DMS79 treated with DMSO at 0.1 percent for 48 hours (cell line): ENCODE measurements at regions not wholly inside any gene's neighbourhood (a gene's known extent, or its start where the extent isn't known, plus 50 kb on each side); places are given as distances from the start of the nearest gene placed in this dataset.
A peak's percentile ranks its signal among the peaks of the same experiment; 100 is the strongest.
"Not testable (repeated sequence)": the region's sequence is repeated elsewhere in the genome, so short reads cannot be mapped to it uniquely, and the experiment has no call there.

Experiments
- DNase-seq: peaks from one replicate; lab custom pipeline; 2025; lab: John Stamatoyannopoulos, UW

DNA sequence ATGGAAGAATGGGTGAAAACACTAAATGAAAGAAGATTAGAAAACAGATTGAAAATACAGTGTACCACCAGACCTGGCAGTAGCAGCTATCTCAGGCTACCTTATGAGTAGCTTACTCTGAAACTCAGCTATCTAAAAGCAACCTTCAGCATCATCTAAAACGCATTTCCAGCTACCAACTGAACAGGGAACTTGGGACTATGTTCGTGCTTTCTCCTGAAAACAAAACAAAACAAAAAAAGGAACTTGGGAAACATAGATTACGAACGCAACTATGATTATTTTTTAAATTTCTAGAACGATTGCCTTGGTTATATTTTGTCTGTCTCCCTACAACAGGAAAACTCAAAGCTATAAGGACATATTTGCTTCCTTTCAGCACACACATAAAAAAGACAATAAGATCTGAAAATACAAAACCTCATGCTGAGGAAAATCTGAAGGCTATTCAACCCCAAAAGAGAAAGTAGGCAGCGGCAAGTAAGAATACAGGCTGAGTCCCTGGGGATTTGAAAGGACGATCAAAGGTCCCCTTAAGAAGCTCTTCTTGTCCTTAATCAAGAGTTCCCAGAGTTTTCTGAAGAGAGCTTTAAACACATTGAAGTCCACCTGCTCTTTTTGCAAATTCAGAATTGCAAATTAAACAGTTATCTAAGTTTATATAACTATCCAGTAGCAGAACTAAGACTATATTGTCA is 53.4 kb downstream of the OR2K2 start:
- DNase-seq, result no peak

DNA sequence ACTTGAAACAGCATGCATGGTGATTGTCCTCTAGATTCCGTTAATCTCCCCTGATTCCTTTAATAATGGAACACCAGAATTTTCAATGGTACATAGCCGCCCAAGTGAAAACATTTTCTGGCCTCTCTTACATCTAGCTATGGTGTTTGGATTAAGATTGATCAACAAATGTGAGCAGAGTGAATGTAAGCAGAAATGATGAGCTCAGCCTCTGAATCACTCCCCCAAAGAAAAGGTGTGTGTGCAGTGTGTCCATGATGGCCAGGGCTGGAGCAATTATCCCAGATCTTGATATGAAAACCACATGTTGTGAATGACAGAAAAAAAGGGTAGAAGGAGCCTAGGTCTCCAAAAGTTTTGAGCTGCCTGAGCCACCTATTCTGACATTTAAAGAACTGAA is 55.3 kb downstream of the OR2K2 start:
- no peak for DNase-seq

GRCh38 chr9:111272581-111272980 is 57.4 kb downstream of the OR2K2 start:
- DNase-seq, result peak; percentile 74

GRCh38 chr9:111271481-111272080 is 58.4 kb downstream of the OR2K2 start:
- DNase-seq, result no peak

DNA sequence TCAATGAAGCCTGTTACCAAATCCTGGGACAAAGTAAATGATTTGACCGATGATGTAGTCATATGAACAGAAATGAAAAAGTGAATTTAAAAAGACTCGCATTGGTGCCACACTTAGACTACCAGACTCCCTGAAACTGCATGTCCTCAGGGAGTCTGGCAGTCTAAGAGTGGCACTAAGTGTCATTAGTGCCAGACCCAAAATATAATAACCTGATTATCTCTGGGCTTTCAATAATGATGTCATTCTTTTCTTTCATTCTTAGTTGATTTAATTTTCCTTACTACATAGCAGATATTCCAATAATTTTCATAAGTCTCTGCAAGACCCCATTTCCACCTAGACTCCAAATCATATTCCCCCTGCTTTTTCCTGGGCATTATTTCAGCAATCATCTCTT is 59.0 kb downstream of the OR2K2 start:
- no peak for DNase-seq

GRCh38 chr9:111266024-111266423 is 64.0 kb downstream of the OR2K2 start:
- not testable (repeated sequence) for DNase-seq

DNA sequence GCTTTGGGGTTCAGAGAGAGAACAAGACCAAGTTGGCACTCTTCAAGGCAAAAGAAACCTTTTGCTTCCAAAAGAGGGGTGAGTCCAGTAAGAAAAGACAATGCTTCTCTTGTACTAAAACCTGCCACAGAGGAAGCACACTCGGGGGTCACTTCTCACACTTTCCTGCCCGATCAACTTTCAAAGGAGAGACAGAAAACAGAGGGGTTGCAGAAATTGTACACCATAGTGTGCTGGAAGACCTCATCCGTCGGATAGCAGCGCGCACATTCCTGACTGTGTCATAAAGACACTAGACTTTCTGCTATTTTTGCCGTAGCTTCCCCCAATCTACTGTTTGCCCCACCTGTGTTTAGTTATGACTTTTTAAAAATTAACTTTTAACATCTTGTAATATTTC is 66.9 kb downstream of the OR2K2 start:
- DNase-seq, result no peak

DNA sequence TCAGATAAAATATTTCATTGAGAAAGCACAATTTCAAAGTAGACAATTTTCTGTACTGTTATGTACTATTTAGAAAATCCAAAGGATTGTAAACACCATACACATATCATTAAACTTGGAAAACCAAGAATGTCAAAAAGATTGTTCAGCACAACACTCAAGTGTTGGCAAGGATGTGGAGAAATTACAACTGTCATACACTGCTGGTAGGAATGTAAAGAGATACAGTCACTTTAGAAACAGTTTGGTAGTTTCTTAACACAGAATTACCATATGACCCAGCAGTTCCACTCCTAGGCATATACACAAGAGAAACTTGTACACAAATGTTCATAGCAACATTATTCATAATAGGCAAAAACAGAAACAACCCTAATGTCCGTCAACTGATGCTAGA is 71.2 kb downstream of the OR2K2 start:
- DNase-seq, result no peak

- no peak for DNase-seq
These were observed 71.7 kb downstream of the OR2K2 start for GRCh38 chr9:111258209-111258874.

DNA sequence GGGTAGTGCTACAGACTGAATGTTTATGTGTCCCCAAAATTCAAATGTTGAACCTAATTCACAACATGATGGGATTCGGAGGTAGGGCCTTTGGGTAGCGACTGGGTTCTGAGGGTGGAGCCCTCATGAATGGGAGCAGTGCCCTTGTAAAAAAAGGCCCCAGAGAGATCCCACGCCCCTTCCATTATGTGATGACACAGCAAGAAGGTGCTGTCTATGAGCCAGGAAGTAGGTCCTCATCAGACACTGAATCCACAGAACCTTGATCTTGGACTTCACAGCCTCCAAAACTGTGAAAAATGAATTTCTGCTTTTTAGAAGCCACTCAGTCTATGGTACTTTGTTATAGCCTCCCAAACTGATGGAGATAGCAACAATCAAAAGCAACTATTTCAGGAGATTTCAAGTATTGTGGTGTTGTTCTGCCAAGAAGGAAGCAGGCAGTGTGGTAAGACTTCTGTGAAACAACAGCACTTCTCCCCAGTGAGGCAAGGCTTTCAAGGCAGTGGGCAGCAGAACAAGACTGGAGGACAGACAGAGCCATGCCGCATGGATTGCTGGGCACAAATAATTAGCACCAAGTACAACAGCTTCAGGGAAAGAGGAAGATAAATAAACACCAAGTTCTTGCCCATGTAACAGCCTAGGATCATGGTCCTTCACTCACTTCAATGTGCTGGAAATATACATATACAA is 76.1 kb downstream of the OR2K2 start:
- no peak for DNase-seq

- no peak for DNase-seq
These were observed 78.9 kb downstream of the OR2K2 start for GRCh38 chr9:111250875-111251842.

GRCh38 chr9:111237447-111237846 is 92.6 kb downstream of the OR2K2 start:
- DNase-seq, result no peak

- DNase-seq, result no peak
These were observed 93.7 kb downstream of the OR2K2 start for GRCh38 chr9:111236332-111236731.

DNA sequence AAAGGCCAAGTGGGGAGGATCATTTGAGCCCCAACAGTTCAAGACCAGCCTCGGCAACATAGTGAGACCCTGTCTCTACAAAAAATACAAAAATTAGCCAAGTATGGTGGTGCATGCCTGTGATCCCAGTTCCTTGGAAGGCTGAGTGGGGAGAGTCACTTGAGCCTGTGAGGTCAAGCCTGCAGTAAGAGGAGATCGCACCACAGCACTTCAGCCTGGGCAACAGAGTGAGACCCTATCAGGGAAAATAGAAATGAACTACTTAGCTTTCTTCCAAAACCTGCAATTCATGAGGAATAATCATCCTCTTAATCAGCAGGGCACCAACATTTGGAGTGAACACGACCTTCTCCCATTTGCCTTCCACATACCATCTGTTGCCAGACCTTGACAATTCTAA is 96.1 kb downstream of the OR2K2 start:
- no peak for DNase-seq

GRCh38 chr9:111232997-111233790 is 96.8 kb downstream of the OR2K2 start:
- DNase-seq, result no peak

- DNase-seq, result no peak
These were observed 98.0 kb downstream of the OR2K2 start for GRCh38 chr9:111231801-111232580.

- DNase-seq, result no peak
These were observed 107.3 kb downstream of the OR2K2 start for GRCh38 chr9:111222757-111223156.

DNA sequence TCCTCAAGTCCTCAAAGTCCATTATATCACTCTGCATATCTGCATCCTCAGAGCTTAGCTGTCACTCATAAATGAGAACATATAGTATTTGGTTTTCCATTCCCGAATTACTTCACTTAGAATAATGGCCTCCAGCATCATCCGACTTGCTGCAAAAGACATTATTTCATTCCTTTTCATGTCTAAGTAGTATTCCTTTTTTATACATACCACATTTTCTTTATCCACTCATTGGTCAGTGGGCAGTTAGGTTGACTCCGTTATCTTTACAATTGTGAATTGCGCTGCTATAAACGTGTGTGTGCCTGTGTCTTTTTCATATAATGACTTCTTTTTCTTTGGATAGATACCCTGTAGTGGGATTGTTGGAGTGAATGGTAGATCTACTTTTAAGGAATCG is 117.2 kb downstream of the OR2K2 start:
- DNase-seq, result no peak

DNA sequence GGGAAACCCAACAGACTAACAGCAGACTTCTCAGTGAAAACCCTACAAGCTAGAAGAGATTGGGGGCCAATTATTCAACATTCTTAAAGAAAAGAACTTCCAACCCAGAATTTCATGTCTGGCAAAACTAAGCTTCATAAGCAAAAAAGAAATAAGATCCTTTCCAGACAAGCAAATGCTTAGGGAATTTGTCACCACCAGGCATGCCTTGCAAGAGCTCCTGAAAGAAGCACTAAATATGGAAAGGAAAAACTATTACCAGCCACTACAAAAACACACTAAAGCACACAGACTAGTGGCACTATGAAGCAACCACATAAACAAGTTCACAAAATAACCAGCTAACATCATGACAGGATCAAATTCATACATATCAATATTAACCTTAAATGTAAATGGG is 131.1 kb downstream of the OR2K2 start:
- DNase-seq, result no peak

DNA sequence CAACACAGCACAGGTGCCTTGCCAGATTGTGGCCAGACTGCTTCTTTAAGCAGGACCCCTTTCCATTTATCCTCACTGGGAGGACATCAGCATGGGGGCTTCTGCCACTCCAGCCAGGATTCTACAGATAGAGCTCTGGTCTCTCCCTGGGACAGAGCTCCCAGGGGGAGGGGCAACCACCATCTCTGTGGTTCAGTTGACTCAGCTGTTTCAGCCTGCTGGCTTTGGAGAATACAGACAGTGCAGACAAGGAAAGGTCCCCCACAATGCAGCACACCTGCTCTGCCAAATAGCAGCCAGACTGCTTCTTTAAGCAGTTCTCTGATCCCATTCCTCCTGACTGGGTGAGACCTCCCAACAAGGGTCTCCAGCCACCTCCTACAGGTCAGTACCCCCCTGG is 132.8 kb downstream of the OR2K2 start:
- no peak for DNase-seq
